GM18858 (cell line): ENCODE measurements at regions not wholly inside any gene's neighbourhood (a gene's known extent, or its start where the extent isn't known, plus 50 kb on each side); places are given as distances from the start of the nearest gene placed in this dataset.
"Not testable (repeated sequence)": the region's sequence is repeated elsewhere in the genome, so short reads cannot be mapped to it uniquely, and the experiment has no call there.

Experiments used
- ATAC-seq: cut with Tn5 transposase; IDR thresholded peaks from one replicate; pipeline ENCODE4 v1.9.1; 2021; ENCODE audit not compliant: unreplicated experiment

- ATAC-seq = no peak
Measured at GRCh38 chr15:31178705-31179104, 77.2 kb upstream of the TRPM1 start.

GRCh38 chr15:31179693-31180092 lies 78.2 kb upstream of the TRPM1 start:
- ATAC-seq = no peak

- no peak for ATAC-seq
Measured at GRCh38 chr15:31193291-31193690, 91.8 kb upstream of the TRPM1 start.

DNA sequence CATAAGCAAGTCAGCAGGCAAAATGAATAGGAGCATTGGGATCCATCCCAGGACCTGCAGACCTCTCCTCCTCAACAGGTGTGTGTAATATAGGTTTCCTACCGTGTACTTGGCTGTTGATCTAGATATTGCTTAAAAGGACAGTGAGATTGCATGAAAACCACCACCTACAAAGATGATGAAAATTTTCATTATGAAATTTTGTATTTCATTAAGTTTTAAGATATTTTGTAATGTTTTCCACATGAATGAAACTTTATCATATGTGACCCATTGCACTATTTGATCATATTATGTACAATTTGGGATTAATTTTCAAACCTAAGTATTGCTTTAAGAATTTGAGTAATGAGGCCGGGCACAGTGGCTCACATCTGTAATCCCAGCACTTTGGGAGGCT lies 94.3 kb upstream of the TRPM1 start:
- ATAC-seq = no peak

DNA sequence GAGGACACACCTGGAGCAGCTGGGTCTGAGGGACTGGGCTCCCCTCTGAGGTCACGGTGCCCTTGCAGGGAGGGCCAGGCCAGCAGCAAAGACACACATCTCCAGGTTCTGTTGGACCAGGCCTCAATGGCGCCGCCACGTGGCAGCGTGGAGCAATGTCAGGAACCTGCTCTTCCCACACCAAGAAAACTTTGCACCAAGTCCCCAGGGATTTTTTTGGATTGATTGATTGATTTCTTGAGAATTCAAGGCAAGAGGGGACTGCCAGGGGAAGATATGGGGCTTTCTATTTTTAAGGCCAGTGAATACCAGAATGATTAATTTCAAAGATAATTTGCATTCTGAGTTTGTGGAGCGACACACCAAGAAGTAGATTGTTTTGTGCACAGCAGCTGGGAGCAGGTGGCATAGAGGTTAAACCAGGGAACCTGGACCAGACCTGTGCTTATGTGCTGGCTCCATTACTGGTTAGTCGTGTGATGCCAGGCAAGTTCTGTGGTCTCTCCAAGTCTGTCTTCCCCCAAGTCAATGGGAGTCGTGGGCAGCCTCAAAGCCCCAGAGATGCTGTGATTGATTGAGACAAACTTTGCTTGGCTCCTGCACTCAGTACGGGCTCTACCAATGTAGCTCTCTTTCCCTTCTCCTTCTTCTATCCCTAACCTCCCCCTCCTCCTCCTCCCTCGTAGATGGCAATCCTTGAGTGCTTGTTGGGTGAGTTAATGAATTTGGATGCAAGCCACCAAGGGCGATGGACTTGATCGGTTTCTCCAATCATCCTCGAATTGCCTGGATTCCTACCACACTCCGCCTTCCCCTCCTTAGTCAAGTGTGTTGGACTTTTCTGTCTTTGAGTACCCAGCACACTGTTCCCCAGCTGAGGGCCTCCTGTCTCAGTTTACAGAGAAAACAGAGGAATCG lies 96.2 kb upstream of the TRPM1 start:
- ATAC-seq = no peak

DNA sequence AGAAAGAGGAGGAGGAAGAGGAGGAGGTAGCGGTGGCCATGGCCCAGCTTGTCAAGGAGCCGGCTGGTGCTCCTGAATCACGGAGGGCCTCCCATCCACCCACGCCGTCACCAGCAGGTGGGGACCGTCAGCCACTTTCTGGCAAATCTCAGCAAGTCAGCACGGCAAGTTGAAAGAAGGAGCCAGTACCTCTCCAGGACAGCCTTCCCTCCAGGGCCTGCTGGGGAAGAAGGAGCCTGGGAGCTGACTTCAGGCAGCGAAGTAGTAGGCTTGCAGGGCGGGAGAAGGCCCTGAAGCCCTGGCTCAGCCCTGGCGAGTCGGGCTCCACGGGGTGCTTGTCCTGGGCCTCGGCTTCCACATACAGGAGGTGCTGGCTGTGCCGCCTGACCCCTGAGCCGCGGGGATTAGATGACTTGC lies 99.2 kb upstream of the TRPM1 start:
- ATAC-seq = no peak

DNA sequence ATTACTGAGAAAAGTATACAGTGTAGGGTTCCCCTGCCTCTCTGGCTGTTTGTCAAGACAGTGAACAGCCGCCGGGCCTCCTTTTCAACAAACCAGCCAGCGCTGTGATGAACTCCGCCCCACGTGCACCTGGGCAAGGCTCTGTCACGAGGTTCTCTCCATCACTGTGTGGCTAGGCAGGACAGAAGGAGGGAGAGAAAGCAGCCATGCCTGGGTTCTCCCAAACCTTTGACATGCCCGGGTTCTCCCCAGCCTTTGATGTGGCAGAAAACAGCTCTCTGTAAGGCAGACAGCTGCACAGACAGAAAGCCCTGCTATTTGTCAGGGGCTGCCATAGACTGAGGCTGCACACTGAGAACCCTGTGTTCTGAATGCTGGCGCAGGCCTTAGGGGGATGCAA lies 101.4 kb upstream of the TRPM1 start:
- no peak for ATAC-seq

DNA sequence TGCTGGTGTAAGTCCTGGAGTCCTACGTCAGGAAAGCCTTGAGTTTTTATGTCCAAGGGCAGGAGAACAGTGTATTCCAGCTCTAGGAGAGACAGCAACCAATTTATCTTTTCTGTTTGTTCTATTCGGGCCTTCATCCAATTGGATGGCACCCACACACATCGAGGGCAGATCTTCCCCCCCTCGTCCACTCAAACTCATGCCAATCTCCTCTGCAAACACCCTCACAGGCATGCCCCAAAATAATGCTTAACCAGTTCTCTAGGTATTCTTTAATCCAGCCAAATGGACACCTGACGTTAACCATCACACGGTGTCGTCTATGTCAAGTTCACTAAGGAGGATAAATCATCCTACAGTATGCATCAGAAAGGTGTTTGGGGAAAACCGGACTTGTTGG lies 102.5 kb upstream of the TRPM1 start:
- no peak for ATAC-seq

- no peak for ATAC-seq
Measured at GRCh38 chr15:31206386-31207181, 105.1 kb upstream of the TRPM1 start.

DNA sequence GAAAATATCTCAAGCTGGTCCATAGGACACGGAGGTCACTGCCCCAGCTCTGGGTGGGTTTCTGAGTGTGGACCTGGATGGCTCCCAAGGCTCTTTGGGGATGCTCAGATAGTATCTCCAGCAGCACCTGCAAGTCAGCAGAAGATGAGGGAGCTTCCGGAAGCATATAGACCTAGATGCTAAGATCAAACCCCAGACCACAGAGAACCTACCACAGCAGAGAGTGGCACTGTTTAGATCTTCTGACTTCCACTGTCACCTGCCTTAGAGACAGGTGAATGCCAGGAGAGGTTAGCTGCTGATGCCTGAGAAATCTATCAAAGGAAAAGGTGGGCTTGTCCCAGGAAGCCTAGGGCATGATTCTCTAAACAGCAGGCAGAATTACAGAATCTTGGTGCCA lies 105.7 kb upstream of the TRPM1 start:
- ATAC-seq = no peak

- ATAC-seq = not testable (repeated sequence)
Measured at GRCh38 chr15:31207861-31208260, 106.3 kb upstream of the TRPM1 start.

- no peak for ATAC-seq
Measured at GRCh38 chr15:31208817-31209216, 107.3 kb upstream of the TRPM1 start.

- no peak for ATAC-seq
Measured at GRCh38 chr15:31211353-31211752, 109.8 kb upstream of the TRPM1 start.

- ATAC-seq = no peak
Measured at GRCh38 chr15:31212326-31213080, 111.0 kb upstream of the TRPM1 start.

DNA sequence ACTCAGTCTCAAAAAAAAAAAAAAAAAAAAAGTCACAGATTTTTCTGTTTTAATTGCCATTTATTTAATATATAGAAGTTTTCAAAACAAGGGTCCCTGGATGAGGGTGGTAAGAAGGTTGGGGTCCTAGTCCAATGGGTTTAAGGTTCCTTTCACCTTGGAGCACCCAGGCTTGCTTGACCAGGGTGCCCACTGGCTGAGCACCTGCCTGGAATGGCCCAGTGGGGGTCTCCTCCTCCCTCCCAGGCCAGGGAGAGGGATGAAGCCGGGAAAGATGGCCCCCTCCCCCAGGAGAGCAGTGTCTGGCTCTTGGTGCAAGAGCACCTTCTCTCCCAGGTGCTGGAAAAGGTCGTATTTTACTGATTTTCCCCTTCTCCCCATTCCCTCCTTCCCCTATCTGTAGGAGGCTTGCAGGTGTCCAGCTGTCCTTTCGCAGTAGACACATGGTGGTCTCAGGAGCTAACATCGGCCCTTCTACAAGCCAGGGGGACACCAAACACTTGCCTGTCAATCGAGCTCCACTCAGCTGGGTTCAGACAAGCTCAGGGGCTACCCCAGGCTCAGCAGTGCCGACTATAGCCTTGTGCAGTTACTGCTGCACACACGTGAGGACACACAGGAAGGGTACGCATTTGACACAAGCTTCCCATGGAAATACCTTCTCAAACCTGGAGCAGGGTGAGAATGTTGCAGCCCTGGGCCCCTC lies 112.3 kb upstream of the KLF13 start:
- ATAC-seq = no peak

DNA sequence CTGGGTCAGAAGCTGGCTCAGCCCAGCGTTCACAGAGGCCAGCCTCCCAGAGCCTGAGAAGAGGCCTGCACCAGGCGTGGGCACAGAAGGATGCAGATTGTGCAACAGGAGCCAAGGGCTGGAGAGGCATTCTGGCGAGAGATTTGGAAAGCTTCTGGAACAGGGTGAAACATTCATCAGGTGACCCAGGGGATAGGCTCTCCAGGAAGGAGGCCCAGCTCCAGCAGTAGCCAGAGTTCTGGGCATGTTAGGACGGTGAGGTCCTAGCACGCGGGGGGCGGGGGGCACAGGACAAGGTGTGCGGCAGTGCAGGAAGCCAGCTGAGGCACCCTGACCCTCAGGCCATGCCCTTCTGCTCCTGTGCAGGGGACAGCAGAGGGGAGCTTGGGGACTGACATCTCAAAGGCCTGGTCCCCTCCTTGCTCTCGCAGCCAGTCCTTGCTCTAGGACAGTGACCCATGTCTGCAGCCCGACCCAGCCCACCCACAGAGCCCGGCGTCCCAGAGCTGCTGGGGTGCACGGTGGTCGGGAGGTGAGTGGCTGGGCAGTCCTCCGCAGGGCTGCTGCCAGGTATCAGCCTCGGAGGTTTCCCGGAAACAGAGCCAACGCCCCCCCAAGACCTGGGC lies 111.7 kb upstream of the KLF13 start:
- no peak for ATAC-seq

GRCh38 chr15:31215490-31216214 lies 111.0 kb upstream of the KLF13 start:
- peak; percentile 45 for ATAC-seq

- ATAC-seq = peak; percentile 31
Measured at GRCh38 chr15:31216215-31216911, 110.3 kb upstream of the KLF13 start.

- ATAC-seq = no peak
Measured at GRCh38 chr15:31217067-31217466, 109.6 kb upstream of the KLF13 start.
